DMS 273 (cell line): ENCODE measurements at regions not wholly inside any gene's neighbourhood (a gene's known extent, or its start where the extent isn't known, plus 50 kb on each side); places are given as distances from the start of the nearest gene placed in this dataset.

ENCODE experiments used
- DNase-seq: peaks from one replicate; lab custom pipeline; 2025; ENCODE audit not compliant: unreplicated experiment; lab: John Stamatoyannopoulos, UW

GRCh38 chr1:104435255-104435654 is 685.6 kb downstream of the AMY1C start:
- no peak for DNase-seq

DNA sequence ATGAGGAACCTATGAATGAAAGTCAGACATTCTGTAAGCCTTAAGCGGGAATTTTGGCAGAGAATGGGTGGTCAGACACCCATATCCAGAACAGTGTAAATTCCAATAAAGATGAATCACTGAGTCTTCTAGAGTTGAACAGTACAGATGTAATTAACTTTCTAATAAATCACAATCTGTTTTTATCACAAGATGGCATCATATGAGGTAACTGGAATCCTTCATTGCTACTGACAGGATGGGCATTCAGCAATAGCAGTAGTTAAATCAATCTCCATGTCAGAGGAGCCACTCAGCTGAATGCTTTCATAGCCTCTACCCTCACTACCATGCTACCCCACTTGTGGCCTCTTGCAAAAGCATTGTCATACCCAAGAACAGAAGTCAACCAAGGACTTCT is 690.3 kb downstream of the AMY1C start:
- no peak for DNase-seq

- DNase-seq: no peak
Observed at GRCh38 chr1:104456724-104457123, 707.0 kb downstream of the AMY1C start.

- DNase-seq: no peak
Observed at GRCh38 chr1:104459886-104460285, 710.2 kb downstream of the AMY1C start.

DNA sequence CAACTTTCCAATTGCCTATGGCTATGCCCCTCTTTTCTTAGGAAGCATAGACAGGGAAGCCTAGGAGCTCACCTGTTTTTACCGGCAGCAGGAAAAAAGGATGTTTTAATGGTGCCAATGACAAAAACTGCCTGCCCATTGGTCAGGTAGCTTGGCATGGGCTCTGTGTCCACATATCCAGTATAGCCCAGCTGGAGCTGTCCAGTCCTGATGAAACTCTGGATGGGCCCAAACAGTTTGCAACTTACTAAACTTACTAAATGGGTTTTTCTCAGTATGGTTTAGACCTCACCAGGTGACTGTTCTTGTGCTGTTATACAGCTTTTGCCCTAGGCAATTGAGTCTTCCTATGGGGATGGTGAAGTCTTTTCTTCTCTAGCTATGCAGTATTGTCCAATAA is 711.2 kb downstream of the AMY1C start:
- DNase-seq: no peak

DNA sequence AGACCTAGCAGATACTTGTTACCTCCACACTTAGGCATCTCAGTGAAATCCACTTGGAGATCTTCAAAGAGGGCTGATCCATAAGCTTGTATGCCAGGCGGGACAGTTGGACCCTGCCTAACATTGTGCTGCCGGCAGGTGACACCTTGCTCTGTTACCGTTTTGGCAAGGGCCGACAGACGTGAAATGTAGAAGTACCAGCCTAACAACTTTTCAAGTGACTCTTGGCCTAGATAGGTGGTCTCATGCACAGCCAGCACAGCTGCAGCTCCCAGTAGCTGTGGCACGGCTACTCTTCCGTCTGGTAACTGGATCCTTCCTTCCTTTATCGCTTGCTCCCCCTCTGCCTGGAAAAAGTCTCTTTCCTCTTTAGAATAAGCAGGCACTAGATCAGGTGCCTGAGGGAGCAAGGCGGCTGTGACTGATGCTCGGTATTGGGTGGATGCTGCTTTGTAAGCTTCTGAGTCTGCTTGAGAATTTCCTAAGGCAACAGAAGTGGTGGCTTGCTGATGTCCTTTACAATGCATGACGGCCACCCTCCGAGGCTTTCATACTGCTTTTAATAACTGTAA is 713.5 kb downstream of the AMY1C start:
- DNase-seq: no peak

GRCh38 chr1:104466068-104466467 is 716.4 kb downstream of the AMY1C start:
- DNase-seq: no peak

- no peak for DNase-seq
Observed at GRCh38 chr1:104467590-104467989, 717.9 kb downstream of the AMY1C start.

- no peak for DNase-seq
Observed at GRCh38 chr1:104468282-104468681, 718.6 kb downstream of the AMY1C start.

DNA sequence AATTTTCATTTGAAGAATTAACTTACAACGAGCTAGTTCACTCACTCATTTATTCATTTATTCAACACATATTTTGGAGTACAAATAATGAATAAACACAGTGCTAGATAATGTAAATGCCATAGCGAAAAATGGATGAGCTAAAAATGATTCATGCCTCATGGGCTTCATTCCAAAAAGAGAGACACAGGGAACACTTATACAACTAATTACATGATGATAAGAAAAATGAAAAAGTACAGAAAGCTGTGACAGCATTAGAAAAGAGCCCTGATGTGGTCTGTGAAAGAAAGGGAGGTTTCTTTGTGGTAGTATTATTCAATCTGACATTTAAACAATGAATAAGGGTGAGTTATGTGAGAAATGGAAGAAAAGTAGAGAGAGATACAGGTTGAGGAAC is 726.4 kb downstream of the AMY1C start:
- no peak for DNase-seq

DNA sequence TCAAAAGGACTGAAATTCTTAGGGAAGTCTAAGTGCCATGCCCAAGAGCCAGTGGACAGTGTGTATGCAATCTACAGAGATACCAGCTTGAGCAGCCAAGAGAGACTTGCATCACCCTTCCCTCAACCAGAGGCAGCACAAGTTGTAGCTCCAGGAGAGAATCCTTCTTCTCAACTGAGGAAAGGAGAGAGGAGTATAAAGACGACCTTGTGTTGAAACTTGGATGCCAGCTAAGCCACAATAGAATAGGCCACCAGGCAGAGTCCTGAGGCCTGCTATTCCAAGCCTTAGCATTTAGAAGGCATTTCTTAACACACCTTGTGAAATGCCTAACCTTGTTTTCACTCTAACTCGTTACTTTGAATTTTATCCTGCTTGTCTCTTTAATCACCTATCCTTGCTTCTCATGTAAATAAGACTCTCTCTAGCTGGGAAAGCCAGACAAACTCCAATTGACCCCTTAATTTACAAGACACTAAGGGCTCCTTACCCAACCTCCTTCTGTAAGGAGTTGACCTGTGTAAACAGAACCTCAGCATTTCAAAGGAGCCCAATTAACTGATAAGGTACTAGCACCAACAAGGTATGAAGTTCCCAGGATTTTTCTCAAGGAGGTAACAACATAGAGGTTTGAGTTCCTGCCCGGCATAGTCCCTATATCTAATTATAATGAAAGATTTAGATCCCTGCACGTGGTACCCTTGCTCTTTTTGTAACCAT is 738.8 kb downstream of the AMY1C start:
- DNase-seq: no peak

DNA sequence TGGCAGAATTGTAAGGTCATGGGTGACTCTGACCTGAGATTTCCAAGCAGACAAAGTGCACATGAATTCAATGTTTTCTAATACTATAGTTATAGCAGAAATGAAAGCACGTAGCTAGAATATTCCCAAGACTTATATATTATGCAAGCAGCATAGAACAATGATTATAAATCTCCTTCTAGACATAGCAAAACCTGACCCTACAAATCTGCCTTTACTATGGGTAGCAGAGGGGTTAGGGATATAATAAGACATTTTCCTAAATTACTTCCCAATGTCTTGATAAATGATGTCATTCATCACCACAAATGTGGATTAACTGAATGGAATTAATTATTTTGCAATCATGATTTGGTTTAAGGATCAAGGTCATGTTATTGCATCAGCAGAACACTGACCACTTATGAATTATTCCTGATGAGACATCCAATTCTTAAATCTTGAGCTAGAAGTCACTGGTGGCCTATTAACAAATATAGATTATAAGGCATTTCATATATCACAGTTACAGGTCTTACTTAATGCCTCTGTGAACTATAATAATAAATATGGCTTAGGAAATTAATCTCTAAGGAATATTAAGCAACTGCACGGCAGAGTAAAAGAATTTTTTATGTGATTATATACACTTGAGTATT is 776.6 kb downstream of the AMY1C start:
- DNase-seq: no peak

DNA sequence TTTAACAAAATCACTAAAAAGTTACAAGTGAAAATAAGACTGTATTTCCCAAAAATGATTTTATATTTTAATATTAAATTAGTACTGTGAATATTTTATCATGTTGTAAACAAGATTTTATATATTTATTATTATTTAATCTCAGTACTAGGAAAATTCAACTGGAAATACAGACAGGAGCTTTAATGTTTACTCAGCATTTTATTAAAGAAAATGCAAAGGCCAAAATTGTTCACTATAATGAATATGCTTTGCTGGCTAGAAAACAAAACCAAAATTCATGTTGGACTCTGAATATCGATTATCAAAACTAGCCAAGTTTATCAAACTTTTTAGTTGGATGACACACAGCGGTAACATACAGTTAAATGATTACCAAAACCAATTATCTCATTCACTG is 782.3 kb downstream of the AMY1C start:
- no peak for DNase-seq

- DNase-seq: no peak
Observed at GRCh38 chr1:104574620-104575019, 824.9 kb downstream of the AMY1C start.

GRCh38 chr1:104592926-104593325 is 843.2 kb downstream of the AMY1C start:
- DNase-seq: no peak

DNA sequence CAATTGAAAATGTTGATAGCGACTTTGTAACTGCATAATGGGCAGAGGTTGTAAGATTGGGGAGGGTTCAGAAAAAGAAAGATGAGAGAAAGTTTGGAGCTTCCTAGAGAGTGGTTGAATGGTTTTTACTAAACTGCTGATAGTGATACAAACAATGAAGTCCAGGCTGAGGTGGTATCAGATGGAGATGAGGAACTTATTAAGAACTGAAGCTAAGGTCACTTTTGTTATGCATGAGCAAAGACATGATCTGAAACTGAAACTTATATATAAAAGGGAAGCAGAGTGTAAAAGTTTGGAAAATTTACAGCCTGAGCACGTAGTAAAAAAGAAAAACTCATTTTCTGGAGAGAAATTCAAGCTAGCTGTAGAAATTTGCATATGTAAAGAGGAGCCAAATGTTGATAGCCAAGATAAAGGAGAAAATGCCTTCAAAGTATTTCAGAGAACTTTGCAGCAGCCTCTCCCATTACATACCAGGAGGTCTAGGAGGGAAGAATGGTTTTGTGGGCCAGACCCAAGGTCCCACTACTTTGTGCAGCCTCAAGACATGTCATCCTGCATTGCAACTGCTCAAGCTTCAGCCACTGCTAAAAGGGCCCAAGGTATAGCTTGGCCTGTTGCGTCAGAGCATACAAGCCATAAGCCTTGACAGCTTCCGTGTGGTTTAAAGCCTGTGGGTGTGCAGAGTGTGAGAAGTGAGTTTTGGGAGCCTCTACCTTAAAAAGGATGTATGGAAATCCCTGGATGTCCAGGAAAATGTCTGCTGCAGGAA is 843.9 kb downstream of the AMY1C start:
- no peak for DNase-seq

- DNase-seq: no peak
Observed at GRCh38 chr1:104617474-104617873, 867.8 kb downstream of the AMY1C start.

GRCh38 chr1:104621221-104621620 is 871.5 kb downstream of the AMY1C start:
- no peak for DNase-seq

GRCh38 chr1:104624538-104624937 is 874.8 kb downstream of the AMY1C start:
- DNase-seq: no peak

DNA sequence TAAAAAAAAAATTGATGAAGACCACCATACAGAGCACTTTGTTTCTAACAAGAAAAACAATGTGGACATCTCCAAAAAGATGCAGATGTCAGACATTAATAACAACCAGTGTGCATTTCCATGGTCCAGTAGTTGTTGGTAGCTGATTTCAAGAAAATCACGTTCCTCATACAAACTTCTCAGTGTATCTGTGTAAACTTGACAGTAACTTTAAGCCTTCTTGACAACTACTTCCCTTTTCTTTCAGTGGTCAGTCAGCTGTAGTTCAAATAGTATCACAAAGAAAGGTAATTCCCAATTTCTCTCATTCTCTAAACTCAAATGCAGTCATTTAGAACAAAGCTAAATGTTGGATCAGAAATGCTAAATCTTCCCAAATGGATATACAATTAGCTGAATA is 879.9 kb downstream of the AMY1C start:
- no peak for DNase-seq

DNA sequence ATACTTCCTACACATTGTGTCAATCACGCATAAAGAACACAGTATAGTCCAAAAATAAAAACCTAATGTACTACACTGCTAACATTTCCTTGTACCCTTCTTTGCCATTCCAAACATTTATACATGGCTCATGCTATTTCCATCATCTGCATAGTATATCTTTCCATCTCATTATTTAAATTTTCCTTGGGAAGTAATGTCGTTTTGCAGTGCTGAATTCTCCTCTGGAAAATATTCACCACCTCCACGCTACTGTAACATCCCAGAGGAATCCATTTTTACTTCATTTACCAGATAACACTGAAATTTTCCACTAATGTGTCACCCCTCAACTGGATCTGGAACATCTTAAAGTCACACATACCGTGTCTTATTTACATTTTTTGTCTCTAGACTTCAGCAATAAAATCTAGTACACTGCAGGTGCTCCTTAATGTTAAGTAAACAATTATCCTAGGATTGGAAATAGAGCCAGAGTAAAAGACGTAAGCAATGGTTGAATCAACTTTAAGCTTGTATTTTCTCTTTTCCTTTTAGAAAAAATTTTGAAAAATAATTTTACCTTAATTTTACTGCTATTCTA is 881.0 kb downstream of the AMY1C start:
- no peak for DNase-seq
